Peyer's patch (tissue), 4 donors: ENCODE measurements at regions not wholly inside any gene's neighbourhood (a gene's known extent, or its start where the extent isn't known, plus 50 kb on each side); places are given as distances from the start of the nearest gene placed in this dataset.
"Not testable (repeated sequence)": the region's sequence is repeated elsewhere in the genome, so short reads cannot be mapped to it uniquely, and the experiment has no call there.

ENCODE experiments used
- DNase-seq, 3 donors: peaks; one replicate each; pipeline ENCODE4 v3.0.0-alpha.2; 2017 to 2019
- H3K27ac ChIP-seq, 4 donors: fragments of 200-600 bp; sonication (generic); one replicate each; pipeline ENCODE4 v1.5.1; 2016 to 2019
- H3K27me3 ChIP-seq, 2 donors: fragments of 200-600 bp; sonication (generic); one replicate each; pipeline ENCODE4 v1.5.1; 2019
- H3K36me3 ChIP-seq, 3 donors: fragments of 200-600 bp; sonication (generic); one replicate each; pipeline ENCODE4 v1.5.1; 2016 to 2019
- H3K4me1 ChIP-seq, 4 donors: fragments of 200-600 bp; sonication (generic); one replicate each; pipeline ENCODE4 v1.5.1; 2016 to 2019
- H3K4me3 ChIP-seq, 4 donors: fragments of 200-600 bp; sonication (generic); 1 replicate in 3 of 4; 2 replicates in 1 of 4; pipeline ENCODE4 v1.5.1; 2016 to 2019; ENCODE audit warnings: mild to moderate bottlenecking in 1 of 4
- H3K9me3 ChIP-seq, 4 donors: fragments of 200-600 bp; sonication (generic); one replicate each; pipeline ENCODE4 v1.5.1; 2016 to 2019; ENCODE audit warnings: mild to moderate bottlenecking in 1 of 4
- CTCF ChIP-seq, 6 experiments: fragments of 450-650 bp in 4 of 6; fragments of 200-600 bp in 2 of 6; sonication (generic) in 1 of 6; IDR thresholded peaks; one replicate each; pipeline ENCODE4 v1.5.1; 2017 to 2019; ENCODE audit warnings: antibody characterized with exemption in 6 of 6, mild to moderate bottlenecking in 3 of 6, moderate library complexity in 1 of 6
- POLR2A ChIP-seq, 2 donors: fragments of 450-650 bp; IDR thresholded peaks; one replicate each; pipeline ENCODE4 v1.5.1; 2017; ENCODE audit warnings: antibody characterized with exemption in 2 of 2, mild to moderate bottlenecking in 2 of 2, moderate library complexity in 2 of 2

- no peak for DNase-seq
- Histone ChIP-seq H3K9me3 (peaks cover 0 to 10% (median 0%) of the 10 kb centered on the region in 4 donors), H3K27ac (no peak overlapping the region), H3K27me3 (no peaks in the 10 kb centered on the region), H3K36me3 (no peaks in the 10 kb centered on the region), H3K4me3 (no peak overlapping the region), H3K4me1 (no peaks in the 10 kb centered on the region)
- TF ChIP-seq POLR2A (IDR thresholded peaks at IDR 0.05) (no peak), CTCF (IDR thresholded peaks at IDR 0.05) (no peak)
Measured at GRCh38 chr19:22527554-22527953, 105.4 kb upstream of the ZNF98 start.

- no peaks in the 10 kb centered on the region for H3K27me3 ChIP-seq
- peaks cover 0 to 5% (median 0%) of the 10 kb centered on the region in 4 donors for H3K9me3 ChIP-seq
- no peak overlapping the region for H3K4me3 ChIP-seq
- no peak overlapping the region for H3K27ac ChIP-seq
- H3K36me3 ChIP-seq = no peaks in the 10 kb centered on the region
- no peak for DNase-seq
- no peak for TF ChIP-seq POLR2A (IDR thresholded peaks at IDR 0.05)
- TF ChIP-seq CTCF (IDR thresholded peaks at IDR 0.05) = no peak
- H3K4me1 ChIP-seq = no peaks in the 10 kb centered on the region
Measured at GRCh38 chr19:22526661-22527272, 104.6 kb upstream of the ZNF98 start.

- H3K27ac ChIP-seq = no peak overlapping the region
- no peaks in the 10 kb centered on the region for H3K36me3 ChIP-seq
- TF ChIP-seq CTCF (IDR thresholded peaks at IDR 0.05) (no peak), POLR2A (IDR thresholded peaks at IDR 0.05) (no peak)
- no peak overlapping the region for H3K4me3 ChIP-seq
- H3K27me3 ChIP-seq = no peaks in the 10 kb centered on the region
- DNase-seq = no peak
- H3K9me3 ChIP-seq = peaks cover 0 to 5% (median 0%) of the 10 kb centered on the region in 4 donors
- H3K4me1 ChIP-seq = no peaks in the 10 kb centered on the region
Measured at GRCh38 chr19:22523940-22524339, 101.8 kb upstream of the ZNF98 start.

GRCh38 chr19:22519562-22519961 is 97.4 kb upstream of the ZNF98 start:
- H3K36me3 ChIP-seq, H3K4me3 ChIP-seq, DNase-seq, H3K27ac ChIP-seq, H3K27me3 ChIP-seq, H3K4me1 ChIP-seq: not testable (repeated sequence)
- peaks cover 0 to 12% (median 4%) of the 10 kb centered on the region in 4 donors for H3K9me3 ChIP-seq

- no peaks in the 10 kb centered on the region for H3K27me3 ChIP-seq
- H3K27ac ChIP-seq = no peak overlapping the region
- peaks cover 0 to 15% (median 4%) of the 10 kb centered on the region in 4 donors for H3K9me3 ChIP-seq
- H3K4me1 ChIP-seq = no peaks in the 10 kb centered on the region
- DNase-seq = no peak
- no peaks in the 10 kb centered on the region for H3K36me3 ChIP-seq
- TF ChIP-seq CTCF (IDR thresholded peaks at IDR 0.05) = no peak
- no peak for TF ChIP-seq POLR2A (IDR thresholded peaks at IDR 0.05)
- no peak overlapping the region for H3K4me3 ChIP-seq
Measured at GRCh38 chr19:22519152-22519551, 97.0 kb upstream of the ZNF98 start.

GRCh38 chr19:22517496-22518411 is 95.6 kb upstream of the ZNF98 start:
- no peak overlapping the region for H3K4me3 ChIP-seq
- H3K27ac ChIP-seq = no peak overlapping the region
- peaks cover 0 to 15% (median 4%) of the 10 kb centered on the region in 4 donors for H3K9me3 ChIP-seq
- H3K27me3 ChIP-seq = no peaks in the 10 kb centered on the region
- H3K4me1 ChIP-seq = no peaks in the 10 kb centered on the region
- no peak for TF ChIP-seq CTCF (IDR thresholded peaks at IDR 0.05)
- TF ChIP-seq POLR2A (IDR thresholded peaks at IDR 0.05) = no peak
- no peak for DNase-seq
- no peaks in the 10 kb centered on the region for H3K36me3 ChIP-seq
